Uterus (tissue), 2 donors: ENCODE measurements at regions not wholly inside any gene's neighbourhood (a gene's known extent, or its start where the extent isn't known, plus 50 kb on each side); places are given as distances from the start of the nearest gene placed in this dataset.

Experiments used
- POLR2A ChIP-seq, 2 donors: fragments of 450-650 bp; IDR thresholded peaks; one replicate each; pipeline ENCODE4 v1.6.1; 2016; ENCODE audit warnings: antibody characterized with exemption in 2 of 2, mild to moderate bottlenecking in 1 of 2, moderate library complexity in 1 of 2
- TF ChIP-seq, protein P1 (sequence below), 4 experiments: fragments of 200-600 bp in 2 of 4; fragments of 450-650 bp in 2 of 4; sonication (generic) in 2 of 4; IDR thresholded peaks; one replicate each; pipeline ENCODE4 v1.5.1; 2016 to 2019; ENCODE audit warnings: antibody characterized with exemption in 4 of 4, mild to moderate bottlenecking in 2 of 4, moderate library complexity in 1 of 4

- TF ChIP-seq, protein P1, sequence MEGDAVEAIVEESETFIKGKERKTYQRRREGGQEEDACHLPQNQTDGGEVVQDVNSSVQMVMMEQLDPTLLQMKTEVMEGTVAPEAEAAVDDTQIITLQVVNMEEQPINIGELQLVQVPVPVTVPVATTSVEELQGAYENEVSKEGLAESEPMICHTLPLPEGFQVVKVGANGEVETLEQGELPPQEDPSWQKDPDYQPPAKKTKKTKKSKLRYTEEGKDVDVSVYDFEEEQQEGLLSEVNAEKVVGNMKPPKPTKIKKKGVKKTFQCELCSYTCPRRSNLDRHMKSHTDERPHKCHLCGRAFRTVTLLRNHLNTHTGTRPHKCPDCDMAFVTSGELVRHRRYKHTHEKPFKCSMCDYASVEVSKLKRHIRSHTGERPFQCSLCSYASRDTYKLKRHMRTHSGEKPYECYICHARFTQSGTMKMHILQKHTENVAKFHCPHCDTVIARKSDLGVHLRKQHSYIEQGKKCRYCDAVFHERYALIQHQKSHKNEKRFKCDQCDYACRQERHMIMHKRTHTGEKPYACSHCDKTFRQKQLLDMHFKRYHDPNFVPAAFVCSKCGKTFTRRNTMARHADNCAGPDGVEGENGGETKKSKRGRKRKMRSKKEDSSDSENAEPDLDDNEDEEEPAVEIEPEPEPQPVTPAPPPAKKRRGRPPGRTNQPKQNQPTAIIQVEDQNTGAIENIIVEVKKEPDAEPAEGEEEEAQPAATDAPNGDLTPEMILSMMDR (IDR thresholded peaks at IDR 0.05) = no peak
- no peak for TF ChIP-seq POLR2A (IDR thresholded peaks at IDR 0.05)
These were observed 198.9 kb downstream of the BCAS1 start for GRCh38 chr20:53871541-53871940.
